ENCODE measurements at regions not wholly inside any gene's neighbourhood (a gene's known extent, or its start where the extent isn't known, plus 50 kb on each side); places are given as distances from the start of the nearest gene placed in this dataset.

DNA sequence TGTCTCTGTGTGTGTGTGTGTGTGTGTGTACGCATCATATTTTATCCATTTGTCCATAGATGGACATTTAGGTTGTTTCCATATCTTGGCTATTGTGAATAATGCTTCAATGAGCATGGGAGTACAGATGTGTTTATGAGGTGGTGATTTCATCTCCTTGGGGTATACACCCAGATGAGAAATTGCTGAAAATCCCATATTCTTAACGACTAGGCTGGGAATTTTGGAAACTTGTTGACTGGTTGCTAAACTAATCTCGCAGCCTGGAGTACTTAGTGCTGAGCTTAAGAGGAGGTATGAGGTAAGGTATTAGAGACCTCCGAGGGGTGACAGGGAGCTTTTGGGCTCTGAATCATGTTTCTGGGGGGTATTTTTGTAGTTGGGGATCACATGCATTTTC lies 66.0 kb upstream of the SPRED2 start:
- DNase-seq (ENCODE audit: low spot score), result no peak

GRCh38 chr2:65495251-65495877 lies 63.0 kb upstream of the SPRED2 start:
- no peak for DNase-seq (ENCODE audit: low spot score)

GRCh38 chr2:65494078-65494477 lies 61.7 kb upstream of the SPRED2 start:
- DNase-seq (ENCODE audit: low spot score), result no peak

DNA sequence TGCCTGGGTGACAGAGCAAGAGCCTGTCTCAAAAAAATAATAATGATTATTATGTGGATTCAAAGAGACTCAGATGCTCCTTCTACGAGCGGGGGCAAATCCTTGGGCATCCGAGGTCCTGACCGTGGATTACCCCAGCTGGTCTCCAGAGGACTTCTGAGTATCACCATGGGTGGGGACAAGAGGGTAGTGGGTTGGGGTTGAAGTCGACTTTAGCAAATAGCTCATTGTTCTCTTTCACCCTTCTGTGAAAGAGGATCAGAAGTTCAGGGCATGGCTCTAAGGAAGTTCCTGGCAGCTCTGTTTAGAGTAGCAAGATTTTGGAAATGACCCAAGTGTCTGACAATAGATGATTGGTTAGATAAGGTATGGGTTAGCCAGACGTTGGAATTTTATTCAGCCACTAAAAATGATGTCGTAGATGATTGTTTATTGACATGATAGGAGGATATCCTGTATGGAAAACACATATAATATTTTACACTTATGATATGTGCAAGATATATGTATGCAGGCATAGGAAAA lies 59.0 kb upstream of the SPRED2 start:
- no peak for DNase-seq (ENCODE audit: low spot score)

GRCh38 chr2:65490222-65490621 lies 57.8 kb upstream of the SPRED2 start:
- DNase-seq (ENCODE audit: low spot score), result no peak

- DNase-seq (ENCODE audit: low spot score), result no peak
Measured at GRCh38 chr2:65489269-65489668, 56.9 kb upstream of the SPRED2 start.

DNA sequence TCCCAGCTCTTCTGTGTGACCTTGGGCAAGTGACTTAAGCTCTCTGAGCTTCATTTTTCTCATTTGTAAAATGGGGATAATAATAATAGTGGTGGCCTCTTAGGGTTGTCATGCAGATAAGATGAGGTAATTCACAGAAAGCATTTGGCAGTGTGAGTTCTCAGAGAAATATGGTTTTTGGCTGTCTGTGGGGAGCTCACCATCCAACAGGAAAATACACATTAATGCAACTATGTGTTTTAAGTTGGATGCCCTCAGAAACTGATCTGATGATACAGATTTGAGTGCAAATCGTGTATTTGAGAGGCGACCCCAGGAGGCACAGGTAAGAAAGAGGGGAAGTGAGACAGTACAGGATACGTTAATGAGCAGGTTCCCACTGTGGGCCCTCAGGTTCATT lies 56.1 kb upstream of the SPRED2 start:
- no peak for DNase-seq (ENCODE audit: low spot score)

DNA sequence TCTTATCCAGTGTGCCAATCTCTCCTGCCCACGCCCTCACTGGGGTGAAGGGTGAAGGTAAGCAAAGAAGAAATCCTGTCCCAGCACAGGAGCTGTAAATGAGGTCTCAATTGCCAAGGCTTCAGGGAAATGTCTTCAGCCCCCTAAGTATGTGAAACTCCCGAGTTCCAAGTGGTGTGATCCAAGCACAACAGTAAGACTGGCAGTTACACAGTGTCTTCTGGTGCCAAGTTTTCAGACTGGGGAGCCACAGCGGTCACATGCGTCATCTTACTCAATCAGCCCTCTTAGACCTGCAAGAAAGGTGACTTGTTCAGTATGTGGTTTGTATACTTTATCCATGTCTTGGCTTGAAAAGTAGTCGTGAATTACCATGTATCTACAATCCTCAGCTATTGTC lies 55.0 kb upstream of the SPRED2 start:
- no peak for DNase-seq (ENCODE audit: low spot score)

- DNase-seq (ENCODE audit: low spot score), result no peak
Measured at GRCh38 chr2:65486802-65487201, 54.4 kb upstream of the SPRED2 start.

GRCh38 chr2:65486282-65486681 lies 53.9 kb upstream of the SPRED2 start:
- DNase-seq (ENCODE audit: low spot score), result no peak

DNA sequence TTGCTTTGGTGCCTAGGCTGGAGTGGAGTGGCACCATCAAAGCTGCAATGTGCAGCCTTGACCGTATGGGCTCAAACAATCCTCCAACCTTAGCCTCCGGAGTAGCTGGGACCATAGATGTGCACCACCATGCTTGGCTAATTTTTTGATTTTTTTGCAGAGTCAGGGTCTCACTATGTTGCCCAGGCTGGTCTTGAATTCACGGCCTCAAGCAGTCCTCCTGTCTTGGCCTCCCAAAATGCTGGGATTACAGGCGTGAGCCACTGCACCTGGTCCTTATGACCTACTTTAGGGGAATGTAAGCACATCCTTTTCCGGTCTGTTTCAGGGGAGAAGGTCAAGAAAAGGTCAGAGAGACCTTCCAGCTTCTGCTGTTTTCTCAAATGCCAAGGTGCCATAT lies 53.4 kb upstream of the SPRED2 start:
- no peak for DNase-seq (ENCODE audit: low spot score)

GRCh38 chr2:65483763-65484162 lies 51.4 kb upstream of the SPRED2 start:
- DNase-seq (ENCODE audit: low spot score), result no peak

- DNase-seq (ENCODE audit: low spot score), result no peak
Measured at GRCh38 chr2:65482971-65483370, 50.6 kb upstream of the SPRED2 start.
